Body of pancreas (tissue), 4 donors: ENCODE measurements at regions not wholly inside any gene's neighbourhood (a gene's known extent, or its start where the extent isn't known, plus 50 kb on each side); places are given as distances from the start of the nearest gene placed in this dataset.

Experiments
- ATAC-seq: fragments of 150-250 bp; one replicate; pipeline ENCODE4 v1.9.1; 2016
- DNase-seq, 4 donors: peaks; one replicate each; pipeline ENCODE4 v3.0.0-alpha.2; 2019
- H3K27ac ChIP-seq, 4 donors: fragments of 200-600 bp; sonication (generic); 1 replicate in 3 of 4; 2 replicates in 1 of 4; pipeline versions ENCODE4 v1.5.1 to v1.6.1; 2016 to 2019; ENCODE audit warnings: mild to moderate bottlenecking in 1 of 4, mixed read lengths in 1 of 4, moderate library complexity in 1 of 4
- H3K27me3 ChIP-seq, 2 donors: fragments of 200-600 bp; sonication (generic); one replicate each; pipeline ENCODE4 v1.6.0; 2016; ENCODE audit warnings: mild to moderate bottlenecking in 1 of 2
- H3K36me3 ChIP-seq, 2 donors: fragments of 200-600 bp; sonication (generic); replicated peaks in 1 of 2; 2 replicates each; pipeline ENCODE4 v1.5.1; 2016; ENCODE audit warnings: low read depth in 2 of 2; ENCODE audit not compliant: insufficient read depth in 1 of 2
- H3K4me1 ChIP-seq: fragments of 200-600 bp; sonication (generic); one replicate; pipeline ENCODE4 v1.6.0; 2016
- H3K4me3 ChIP-seq, 2 donors: fragments of 200-600 bp; sonication (generic); 1 replicate in 1 of 2; 2 replicates in 1 of 2; pipeline ENCODE4 v1.5.1; 2016 to 2019
- H3K9me3 ChIP-seq, 3 donors: fragments of 200-600 bp; sonication (generic); 1 replicate in 2 of 3; 2 replicates in 1 of 3; pipeline ENCODE4 v1.5.1; 2016
- POLR2A ChIP-seq, 3 donors: fragments of 450-650 bp; IDR thresholded peaks; one replicate each; pipeline ENCODE4 v1.6.1; 2016; ENCODE audit warnings: antibody characterized with exemption in 3 of 3, mild to moderate bottlenecking in 2 of 3
- WGBS, 2 donors: methylation state at CpG; one replicate each; pipeline ENCODE4 v1.1.5; 2017; 5-methylcytosine and 5-hydroxymethylcytosine counted together
- intact Hi-C: fragments of 100-400 bp; cut with DNase I; formaldehyde crosslinking; loops from one replicate; pipeline ENCODE4 v1.15.1; 2023
- TF ChIP-seq, protein P1 (sequence below), 7 experiments: fragments of 450-650 bp in 4 of 7; fragments of 200-600 bp in 3 of 7; sonication (generic) in 3 of 7; IDR thresholded peaks; one replicate each; pipeline ENCODE4 v1.5.1; 2016 to 2019; ENCODE audit warnings: antibody characterized with exemption in 7 of 7

DNA sequence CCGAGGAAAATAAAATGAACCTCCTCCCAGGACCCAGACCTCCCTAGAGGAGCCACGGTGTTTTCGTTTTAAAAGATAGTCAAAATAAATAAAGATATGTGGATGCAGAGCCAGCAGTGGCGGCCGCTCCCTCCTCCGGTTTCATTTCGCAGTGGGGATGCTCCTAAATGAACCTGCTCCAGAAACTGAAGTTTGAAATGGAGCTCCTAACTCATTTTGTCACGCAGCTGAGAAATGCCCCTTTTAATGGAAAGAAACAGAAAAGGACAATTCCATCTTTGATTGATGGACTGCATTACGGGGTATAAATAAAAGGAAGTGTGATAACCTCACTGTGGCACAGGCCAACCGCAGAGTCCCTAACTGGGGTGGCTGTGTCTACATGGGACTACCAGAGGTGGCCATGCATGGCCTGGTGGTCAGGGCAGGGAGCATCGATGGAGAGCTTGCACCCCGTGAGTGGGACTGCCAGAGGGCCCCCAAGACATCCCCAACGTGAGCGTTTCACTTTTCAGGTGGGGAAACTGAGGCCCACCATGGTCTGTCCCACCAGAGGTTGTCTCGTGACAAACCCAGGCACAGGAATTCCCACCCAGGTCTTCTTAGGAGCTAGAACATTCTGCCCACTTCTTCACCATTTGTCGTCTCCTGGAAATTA is 426.6 kb downstream of the BRD1 start:
- WGBS, 2 donors = 56 to 61% methylated on average over 12 to 16 of the region's 16 CpGs
- Histone ChIP-seq H3K27ac (no peak overlapping the region), H3K9me3 (no peaks in the 10 kb centered on the region), H3K4me1 (no peaks in the 10 kb centered on the region), H3K36me3 (no peaks in the 10 kb centered on the region), H3K27me3 (no peaks in the 10 kb centered on the region), H3K4me3 (no peak overlapping the region)
- ATAC-seq (no peak), DNase-seq (no peak)
- TF ChIP-seq, protein P1, sequence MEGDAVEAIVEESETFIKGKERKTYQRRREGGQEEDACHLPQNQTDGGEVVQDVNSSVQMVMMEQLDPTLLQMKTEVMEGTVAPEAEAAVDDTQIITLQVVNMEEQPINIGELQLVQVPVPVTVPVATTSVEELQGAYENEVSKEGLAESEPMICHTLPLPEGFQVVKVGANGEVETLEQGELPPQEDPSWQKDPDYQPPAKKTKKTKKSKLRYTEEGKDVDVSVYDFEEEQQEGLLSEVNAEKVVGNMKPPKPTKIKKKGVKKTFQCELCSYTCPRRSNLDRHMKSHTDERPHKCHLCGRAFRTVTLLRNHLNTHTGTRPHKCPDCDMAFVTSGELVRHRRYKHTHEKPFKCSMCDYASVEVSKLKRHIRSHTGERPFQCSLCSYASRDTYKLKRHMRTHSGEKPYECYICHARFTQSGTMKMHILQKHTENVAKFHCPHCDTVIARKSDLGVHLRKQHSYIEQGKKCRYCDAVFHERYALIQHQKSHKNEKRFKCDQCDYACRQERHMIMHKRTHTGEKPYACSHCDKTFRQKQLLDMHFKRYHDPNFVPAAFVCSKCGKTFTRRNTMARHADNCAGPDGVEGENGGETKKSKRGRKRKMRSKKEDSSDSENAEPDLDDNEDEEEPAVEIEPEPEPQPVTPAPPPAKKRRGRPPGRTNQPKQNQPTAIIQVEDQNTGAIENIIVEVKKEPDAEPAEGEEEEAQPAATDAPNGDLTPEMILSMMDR (IDR thresholded peaks at IDR 0.05) = no peak
- no peak for TF ChIP-seq POLR2A (IDR thresholded peaks at IDR 0.05)
- intact Hi-C loops = no loop called here

DNA sequence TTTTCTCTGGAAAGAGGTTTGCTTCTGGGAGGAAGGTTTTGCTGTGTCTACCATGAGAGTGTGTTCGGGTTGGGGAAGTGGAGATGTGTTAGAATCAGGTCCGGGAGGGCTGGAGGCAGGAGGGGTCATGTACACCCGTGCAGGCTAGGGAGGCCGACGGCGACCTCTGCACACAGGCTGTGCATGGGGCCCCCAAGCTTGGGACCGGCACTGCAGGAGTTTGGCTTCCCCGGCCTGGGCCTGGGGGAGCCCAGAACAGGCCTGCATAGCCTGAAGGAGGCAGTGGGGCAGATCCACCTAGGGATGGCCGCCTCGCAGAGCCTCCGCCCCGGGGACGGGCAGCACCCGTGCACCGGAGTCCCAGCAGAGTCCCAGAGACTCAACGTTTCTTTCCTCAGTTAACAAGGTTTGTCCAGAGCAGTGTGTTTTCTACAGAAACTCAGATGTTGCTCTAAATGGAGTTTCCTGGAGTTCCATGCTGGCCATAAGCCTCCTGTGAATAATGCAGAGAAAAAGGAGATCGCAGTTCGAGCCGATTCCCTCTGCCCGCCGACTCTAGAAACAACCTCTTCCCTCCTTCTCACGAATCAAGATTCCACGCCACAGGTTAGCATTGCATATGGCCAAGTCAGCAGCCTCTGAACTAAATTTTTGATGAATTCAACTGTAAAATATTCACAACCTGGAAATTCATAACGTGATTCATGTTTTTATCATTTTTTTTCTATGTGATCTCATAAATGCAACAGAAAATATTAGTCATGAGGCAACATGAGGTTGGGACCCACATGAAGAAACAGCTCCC is 427.3 kb downstream of the BRD1 start:
- Histone ChIP-seq H3K27me3 (no peaks in the 10 kb centered on the region), H3K27ac (no peak overlapping the region), H3K4me3 (no peak overlapping the region), H3K36me3 (no peaks in the 10 kb centered on the region), H3K9me3 (no peaks in the 10 kb centered on the region), H3K4me1 (no peaks in the 10 kb centered on the region)
- intact Hi-C loops = no loop called here
- ATAC-seq = no peak
- WGBS, 2 donors = 61 to 67% methylated on average over 18 to 24 of the region's 24 CpGs
- no peak for TF ChIP-seq POLR2A (IDR thresholded peaks at IDR 0.05)
- TF ChIP-seq, protein P1 (IDR thresholded peaks at IDR 0.05) = no peak
- no peak for DNase-seq

DNA sequence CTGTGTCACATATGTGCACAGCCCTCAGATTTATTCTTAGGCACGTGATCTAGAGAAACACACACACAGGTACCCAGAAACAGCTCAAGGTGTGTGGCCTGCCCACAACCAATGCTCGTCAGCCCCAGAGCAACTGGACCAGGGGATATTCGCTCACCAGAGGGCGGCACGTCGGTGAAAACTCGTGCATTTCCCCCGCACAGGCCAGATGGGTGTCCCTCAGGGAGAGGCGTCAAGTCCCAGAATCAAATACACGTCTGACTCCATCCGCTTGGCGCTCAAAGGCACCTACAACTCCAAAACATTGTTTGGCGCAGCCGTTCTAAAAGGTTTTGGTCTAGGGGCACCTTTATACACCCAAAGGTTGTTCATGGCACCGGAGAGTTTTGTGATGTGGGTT is 429.0 kb downstream of the BRD1 start:
- WGBS, 2 donors = 70 to 73% methylated on average over 14 to 15 of the region's 15 CpGs

DNA sequence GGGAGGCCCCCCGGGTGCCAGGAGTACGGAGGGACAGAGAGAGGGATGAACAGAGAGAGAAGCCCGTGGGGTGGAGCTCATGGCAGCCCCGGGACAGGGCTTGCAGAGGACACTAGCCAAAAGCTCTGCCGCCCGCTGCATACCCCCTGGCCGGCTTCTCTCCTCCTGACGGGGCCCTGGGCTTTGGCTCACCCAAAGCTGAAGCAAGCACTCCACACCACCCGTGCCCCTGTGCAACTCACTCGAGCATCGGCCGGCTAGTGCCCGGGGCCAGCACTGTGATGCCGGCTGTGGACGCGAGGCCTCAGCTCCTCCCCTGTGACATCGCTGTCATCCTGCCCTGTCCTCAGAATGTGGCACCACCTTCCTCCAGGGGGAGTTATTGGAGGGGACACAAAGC is 429.6 kb downstream of the BRD1 start:
- Histone ChIP-seq H3K36me3 (no peaks in the 10 kb centered on the region), H3K27ac (no peak overlapping the region), H3K4me3 (no peak overlapping the region), H3K4me1 (no peaks in the 10 kb centered on the region), H3K27me3 (peaks cover 0 to 1% of the 10 kb centered on the region in 2 donors), H3K9me3 (no peaks in the 10 kb centered on the region)
- TF ChIP-seq, protein P1 (IDR thresholded peaks at IDR 0.05) = no peak
- TF ChIP-seq POLR2A (IDR thresholded peaks at IDR 0.05) = no peak
- intact Hi-C loops = no loop called here
- 46 to 77% methylated on average over 3 to 15 of the region's 17 CpGs for WGBS, 2 donors
- DNase-seq (no peak), ATAC-seq (no peak)

More for the DNA sequence above, 429.0 kb downstream of the BRD1 start:
- H3K27me3 ChIP-seq = no peaks in the 10 kb centered on the region
- ATAC-seq (no peak), DNase-seq (no peak)
- no peak overlapping the region for H3K4me3 ChIP-seq
- H3K27ac ChIP-seq = no peak overlapping the region
- intact Hi-C loops = no loop called here
- no peaks in the 10 kb centered on the region for H3K36me3 ChIP-seq
- no peaks in the 10 kb centered on the region for H3K9me3 ChIP-seq
- TF ChIP-seq, protein P1 (IDR thresholded peaks at IDR 0.05) = no peak
- TF ChIP-seq POLR2A (IDR thresholded peaks at IDR 0.05) = no peak
- H3K4me1 ChIP-seq = no peaks in the 10 kb centered on the region
